ENCODE measurements at regions not wholly inside any gene's neighbourhood (a gene's known extent, or its start where the extent isn't known, plus 50 kb on each side); places are given as distances from the start of the nearest gene placed in this dataset.

- DNase-seq, result no peak
Observed at GRCh38 chr1:56390232-56390867, 189.0 kb downstream of the PLPP3 start.

GRCh38 chr1:56389813-56390212 lies 189.6 kb downstream of the PLPP3 start:
- DNase-seq, result no peak

GRCh38 chr1:56387071-56387740 lies 192.2 kb downstream of the PLPP3 start:
- no peak for DNase-seq

GRCh38 chr1:56385314-56385713 lies 194.0 kb downstream of the PLPP3 start:
- DNase-seq, result no peak

GRCh38 chr1:56382929-56383328 lies 196.4 kb downstream of the PLPP3 start:
- DNase-seq, result no peak

GRCh38 chr1:56380531-56380930 lies 198.8 kb downstream of the PLPP3 start:
- no peak for DNase-seq

GRCh38 chr1:56378341-56379070 lies 200.9 kb downstream of the PLPP3 start:
- DNase-seq, result no peak

- DNase-seq, result no peak
Observed at GRCh38 chr1:56377431-56377830, 201.9 kb downstream of the PLPP3 start.

- no peak for DNase-seq
Observed at GRCh38 chr1:56376188-56376984, 203.0 kb downstream of the PLPP3 start.

- no peak for DNase-seq
Observed at GRCh38 chr1:56375326-56375804, 204.0 kb downstream of the PLPP3 start.

- DNase-seq, result no peak
Observed at GRCh38 chr1:56374026-56374974, 205.1 kb downstream of the PLPP3 start.

GRCh38 chr1:56370513-56370912 lies 208.8 kb downstream of the PLPP3 start:
- no peak for DNase-seq

- DNase-seq, result no peak
Observed at GRCh38 chr1:56363007-56363770, 216.2 kb downstream of the PLPP3 start.

GRCh38 chr1:56360021-56360420 lies 219.3 kb downstream of the PLPP3 start:
- DNase-seq, result no peak

GRCh38 chr1:56359056-56359455 lies 220.3 kb downstream of the PLPP3 start:
- no peak for DNase-seq

- no peak for DNase-seq
Observed at GRCh38 chr1:56357927-56358690, 221.3 kb downstream of the PLPP3 start.

GRCh38 chr1:56356376-56356990 lies 222.9 kb downstream of the PLPP3 start:
- DNase-seq, result no peak

GRCh38 chr1:56355918-56356317 lies 223.4 kb downstream of the PLPP3 start:
- DNase-seq, result no peak

GRCh38 chr1:56355422-56355821 lies 223.9 kb downstream of the PLPP3 start:
- no peak for DNase-seq

GRCh38 chr1:56345831-56346230 lies 233.5 kb downstream of the PLPP3 start:
- DNase-seq, result no peak

All from activated CD4-positive, alpha-beta T cell treated with anti-CD3 and anti-CD28 coated beads, Interleukin-10, Interleukin-2, amounts not matched to agents 100 ng/mL and 50 ng/mL, durations not matched to agents 16 hours and 8 hours (primary cell).